ENCODE measurements at regions not wholly inside any gene's neighbourhood (a gene's known extent, or its start where the extent isn't known, plus 50 kb on each side); places are given as distances from the start of the nearest gene placed in this dataset.

DNA sequence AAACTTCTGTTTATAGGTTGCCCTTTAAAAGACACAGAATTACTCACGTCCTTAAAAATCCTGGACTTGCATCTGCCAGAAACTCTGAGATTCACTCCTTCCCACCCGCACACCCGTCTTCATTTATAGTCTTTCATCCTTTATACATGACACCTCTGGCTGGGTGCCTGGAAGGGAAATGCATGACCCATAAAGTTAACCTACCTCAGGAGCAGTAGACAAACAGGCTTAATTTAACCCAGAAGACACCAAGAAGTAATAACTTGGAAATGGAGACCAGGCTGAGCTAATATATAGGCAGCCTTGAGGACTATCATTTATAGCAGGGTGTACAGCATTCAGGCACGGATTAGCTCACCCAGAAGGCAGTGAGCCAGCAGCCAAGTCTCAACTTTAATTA lies 429.0 kb upstream of the NRSN1 start:
- Mint-ChIP-seq H3K4me1 (no peaks in the 10 kb centered on the region), H3K9me3 (no peaks in the 10 kb centered on the region), H3K4me3 (no peak overlapping the region), H3K27me3 (no peaks in the 10 kb centered on the region), H3K36me3 (no peaks in the 10 kb centered on the region), H3K27ac (no peak overlapping the region)
- no peak for DNase-seq

DNA sequence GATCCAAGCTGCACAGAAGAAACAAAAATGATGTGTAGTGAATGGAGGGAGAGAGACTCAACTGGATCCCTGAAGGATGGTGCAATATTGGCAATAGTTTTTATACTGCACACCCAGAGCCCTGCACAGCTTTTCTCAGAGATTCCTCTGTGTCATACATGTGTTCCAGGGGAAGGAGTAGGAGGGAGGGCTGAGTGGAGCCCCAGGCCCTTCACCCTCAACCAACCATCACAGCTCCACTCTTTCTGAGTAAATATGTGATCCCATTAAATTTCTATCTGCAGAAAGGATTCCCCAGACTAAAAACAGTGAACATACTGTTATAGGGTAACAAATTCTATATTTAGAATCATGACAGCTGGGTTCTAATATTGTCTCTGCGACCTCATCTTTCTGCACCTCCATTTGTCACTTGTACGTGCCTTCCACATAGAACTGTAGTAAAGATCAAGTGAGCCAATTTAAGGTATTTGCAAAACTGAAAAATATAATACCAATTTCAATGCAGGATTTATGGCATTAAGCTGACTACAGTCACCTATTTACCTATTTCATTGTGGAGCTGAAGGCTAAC lies 421.4 kb upstream of the NRSN1 start:
- no peak for DNase-seq
- Mint-ChIP-seq H3K4me3 (no peak overlapping the region), H3K9me3 (peaks cover 3% of the 10 kb centered on the region), H3K4me1 (no peaks in the 10 kb centered on the region), H3K27me3 (no peaks in the 10 kb centered on the region), H3K36me3 (no peaks in the 10 kb centered on the region), H3K27ac (no peak overlapping the region)

DNA sequence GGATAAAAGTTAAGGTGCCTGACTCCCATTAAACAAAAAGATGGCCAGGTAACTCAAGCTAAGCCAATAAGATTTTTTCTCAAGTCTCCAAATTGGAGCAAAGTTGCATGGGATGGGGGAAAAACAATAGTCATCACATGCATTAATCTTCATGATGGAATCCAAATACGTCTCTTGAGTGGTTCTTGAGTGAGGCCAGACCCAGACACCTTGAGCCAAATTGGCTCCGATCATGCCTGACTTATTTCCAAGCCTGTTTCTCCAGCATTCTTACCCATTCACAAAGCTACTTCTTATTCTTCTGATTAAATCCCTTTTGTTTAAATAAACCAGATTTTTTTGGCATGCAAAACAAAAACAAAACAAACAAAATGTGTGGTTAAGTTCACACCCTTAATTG lies 420.3 kb upstream of the NRSN1 start:
- Mint-ChIP-seq H3K4me1 (no peaks in the 10 kb centered on the region), H3K27me3 (no peaks in the 10 kb centered on the region), H3K4me3 (no peak overlapping the region), H3K9me3 (peaks cover 3% of the 10 kb centered on the region), H3K27ac (no peak overlapping the region), H3K36me3 (no peaks in the 10 kb centered on the region)
- DNase-seq: no peak

DNA sequence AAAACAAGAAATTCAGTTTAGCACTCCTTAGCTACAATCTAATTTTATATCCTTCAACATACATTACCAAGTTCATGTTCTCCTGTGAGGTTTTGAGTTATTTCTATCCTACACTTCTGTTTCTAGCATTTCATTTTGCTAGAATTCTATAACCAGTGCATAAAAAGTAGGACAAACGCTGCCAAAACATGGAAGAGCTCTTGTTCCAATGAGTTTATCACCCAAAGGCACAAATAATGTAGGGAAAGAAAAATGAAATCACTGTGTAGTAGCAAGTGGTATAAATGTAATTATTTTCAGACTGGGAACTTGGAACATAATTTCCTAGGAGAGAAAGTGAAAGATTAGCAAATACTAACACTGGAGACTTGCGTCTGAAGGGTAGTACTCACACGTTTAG lies 413.3 kb upstream of the NRSN1 start:
- DNase-seq: no peak
- no peak overlapping the region for H3K4me3 Mint-ChIP-seq
- no peaks in the 10 kb centered on the region for H3K9me3 Mint-ChIP-seq
- H3K36me3 Mint-ChIP-seq: no peaks in the 10 kb centered on the region
- no peaks in the 10 kb centered on the region for H3K27me3 Mint-ChIP-seq
- no peak overlapping the region for H3K27ac Mint-ChIP-seq
- no peaks in the 10 kb centered on the region for H3K4me1 Mint-ChIP-seq

DNA sequence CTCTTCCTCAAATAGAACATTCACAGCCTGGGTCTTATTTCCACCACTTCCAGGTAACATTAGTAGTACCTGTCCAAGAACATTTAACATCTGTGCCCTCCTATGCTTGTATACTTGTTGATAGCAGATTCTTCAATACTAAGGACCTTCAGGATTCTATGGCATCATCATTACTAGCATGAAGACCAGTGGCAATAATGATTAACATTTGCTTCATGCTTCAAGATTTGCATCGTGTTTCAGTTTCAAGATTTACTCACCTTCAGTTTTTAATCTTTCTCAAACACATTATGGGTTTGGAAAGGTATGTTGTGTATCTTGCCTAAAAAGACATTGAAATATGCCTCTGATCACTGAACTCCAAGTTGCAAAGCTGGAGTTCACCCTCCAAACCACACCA lies 412.8 kb upstream of the NRSN1 start:
- H3K27ac Mint-ChIP-seq: no peak overlapping the region
- H3K9me3 Mint-ChIP-seq: no peaks in the 10 kb centered on the region
- no peaks in the 10 kb centered on the region for H3K27me3 Mint-ChIP-seq
- no peak for DNase-seq
- no peaks in the 10 kb centered on the region for H3K36me3 Mint-ChIP-seq
- no peaks in the 10 kb centered on the region for H3K4me1 Mint-ChIP-seq
- no peak overlapping the region for H3K4me3 Mint-ChIP-seq

DNA sequence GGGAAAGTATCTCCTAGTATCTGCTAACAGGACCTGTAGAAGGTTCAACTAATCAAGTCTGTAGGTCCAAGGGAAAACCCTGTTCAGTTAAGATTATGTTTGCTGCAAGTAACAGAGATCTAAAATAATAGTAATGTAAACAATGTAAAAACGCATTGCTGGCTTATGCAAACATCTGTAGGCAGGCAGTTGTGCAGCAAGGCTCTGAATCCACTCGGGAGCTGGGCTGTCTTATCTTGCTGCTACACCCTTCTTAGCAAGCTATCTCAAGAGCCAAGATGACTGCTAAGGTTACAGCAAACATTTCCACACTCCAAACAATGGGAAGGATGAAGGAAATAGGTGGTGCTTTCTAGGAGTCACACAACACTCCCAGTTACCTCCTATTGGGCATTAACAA lies 397.3 kb upstream of the NRSN1 start:
- no peaks in the 10 kb centered on the region for H3K9me3 Mint-ChIP-seq
- H3K4me3 Mint-ChIP-seq: no peak overlapping the region
- no peaks in the 10 kb centered on the region for H3K36me3 Mint-ChIP-seq
- no peak overlapping the region for H3K27ac Mint-ChIP-seq
- no peaks in the 10 kb centered on the region for H3K4me1 Mint-ChIP-seq
- DNase-seq: no peak
- H3K27me3 Mint-ChIP-seq: no peaks in the 10 kb centered on the region

DNA sequence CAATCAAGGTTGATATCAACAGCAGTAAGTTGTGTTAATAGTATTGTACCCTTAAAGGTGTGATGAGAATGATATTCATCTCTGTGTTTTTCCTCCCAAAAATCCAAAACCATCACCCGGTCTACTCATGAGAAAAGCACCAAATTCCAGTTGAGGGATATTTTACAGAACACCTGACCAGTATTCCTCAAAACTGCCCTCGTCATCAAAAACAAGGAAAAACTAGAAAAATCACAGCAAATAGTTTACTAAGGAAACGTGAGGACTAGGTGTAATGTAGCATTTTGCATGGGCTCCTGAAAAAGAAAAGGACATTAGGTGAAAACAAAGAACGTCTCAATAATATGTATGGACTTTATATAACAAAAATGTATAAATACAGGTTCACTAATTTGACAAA lies 394.4 kb upstream of the NRSN1 start:
- Mint-ChIP-seq H3K4me1 (no peaks in the 10 kb centered on the region), H3K9me3 (no peaks in the 10 kb centered on the region), H3K4me3 (no peak overlapping the region), H3K27me3 (no peaks in the 10 kb centered on the region), H3K27ac (no peak overlapping the region), H3K36me3 (no peaks in the 10 kb centered on the region)
- DNase-seq: no peak

DNA sequence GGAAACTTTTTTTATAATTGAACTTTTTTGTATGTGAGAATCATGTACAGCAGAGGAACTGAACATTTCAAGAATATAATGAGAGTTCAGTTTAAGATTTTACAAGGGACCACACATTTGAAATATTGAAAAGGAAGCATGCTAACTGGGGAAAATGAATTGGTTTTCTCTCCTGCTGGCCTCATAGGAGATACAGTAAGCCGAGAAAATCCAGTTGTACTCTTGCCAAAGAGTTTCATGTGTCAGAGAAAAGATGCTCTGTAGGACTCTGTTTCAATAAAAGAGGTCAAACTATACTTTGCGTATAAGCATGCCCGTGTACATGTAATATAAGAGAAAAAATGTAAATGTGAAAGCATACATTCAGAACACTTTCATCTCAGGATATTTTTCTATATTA lies 393.5 kb upstream of the NRSN1 start:
- Mint-ChIP-seq H3K9me3 (no peaks in the 10 kb centered on the region), H3K27me3 (no peaks in the 10 kb centered on the region), H3K4me1 (no peaks in the 10 kb centered on the region), H3K36me3 (no peaks in the 10 kb centered on the region), H3K4me3 (no peak overlapping the region), H3K27ac (no peak overlapping the region)
- no peak for DNase-seq

DNA sequence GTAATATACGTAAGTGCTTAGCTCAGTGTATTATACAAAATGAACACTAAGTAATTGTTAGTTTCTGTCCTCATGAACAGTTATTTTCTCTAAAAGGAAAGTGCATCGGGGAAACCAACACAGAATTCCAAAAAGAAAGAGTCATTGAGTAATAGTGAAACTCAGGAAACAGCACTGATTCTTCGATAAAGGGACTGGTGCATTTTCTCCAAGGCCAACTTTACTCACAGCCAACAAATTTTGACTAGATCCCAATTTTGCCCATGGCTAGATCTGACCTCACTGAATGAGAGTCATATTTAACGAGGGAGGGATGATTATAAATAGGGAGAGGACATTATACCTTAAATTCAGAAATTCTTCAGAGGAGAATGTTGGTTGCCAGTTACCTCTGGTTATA lies 390.9 kb upstream of the NRSN1 start:
- Mint-ChIP-seq H3K27me3 (no peaks in the 10 kb centered on the region), H3K4me3 (no peak overlapping the region), H3K36me3 (no peaks in the 10 kb centered on the region), H3K27ac (no peak overlapping the region), H3K9me3 (no peaks in the 10 kb centered on the region), H3K4me1 (no peaks in the 10 kb centered on the region)
- no peak for DNase-seq

DNA sequence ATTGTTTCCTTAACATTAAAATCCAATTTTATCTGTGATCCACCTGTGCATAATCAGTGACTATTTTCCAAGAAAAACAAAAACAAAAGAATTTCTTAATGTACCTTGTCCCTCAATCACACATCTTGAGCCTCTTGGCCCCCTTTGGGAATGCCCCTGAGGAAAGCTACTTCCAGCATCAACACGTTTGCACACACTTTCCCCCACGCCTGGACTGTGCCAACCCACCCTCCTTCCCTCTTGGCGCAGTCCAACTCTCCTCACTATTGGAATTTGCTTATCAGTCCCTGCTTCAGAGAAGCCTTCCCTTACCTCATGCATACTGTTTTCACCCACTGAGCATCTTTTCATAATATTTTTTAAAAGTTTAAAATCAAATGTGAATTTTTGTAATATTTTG lies 389.4 kb upstream of the NRSN1 start:
- Mint-ChIP-seq H3K4me1 (no peaks in the 10 kb centered on the region), H3K4me3 (no peak overlapping the region), H3K36me3 (no peaks in the 10 kb centered on the region), H3K9me3 (no peaks in the 10 kb centered on the region), H3K27me3 (no peaks in the 10 kb centered on the region), H3K27ac (no peak overlapping the region)
- no peak for DNase-seq

DNA sequence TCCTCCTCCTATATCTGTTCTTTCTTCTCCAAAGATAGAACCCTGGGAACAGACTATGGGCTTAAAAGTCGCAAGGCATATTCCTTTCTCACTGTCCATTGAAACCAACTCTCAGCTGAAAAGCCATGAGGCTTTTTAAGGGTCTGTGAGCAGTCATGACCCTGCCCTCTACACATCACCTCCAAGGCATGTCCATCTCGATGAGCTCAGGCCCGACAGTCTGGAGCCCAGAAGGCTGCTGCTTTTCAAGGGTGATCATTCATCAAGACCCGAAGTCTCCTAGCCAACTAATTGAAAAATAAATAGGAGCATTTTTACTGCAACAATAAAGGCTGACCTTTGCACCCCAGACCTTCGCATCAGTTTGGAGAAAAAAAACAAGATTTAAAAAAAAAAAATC lies 378.8 kb upstream of the NRSN1 start:
- Mint-ChIP-seq H3K27ac (no peak overlapping the region), H3K36me3 (no peaks in the 10 kb centered on the region), H3K27me3 (no peaks in the 10 kb centered on the region), H3K4me3 (no peak overlapping the region), H3K4me1 (no peaks in the 10 kb centered on the region), H3K9me3 (peaks cover 1% of the 10 kb centered on the region)
- no peak for DNase-seq

DNA sequence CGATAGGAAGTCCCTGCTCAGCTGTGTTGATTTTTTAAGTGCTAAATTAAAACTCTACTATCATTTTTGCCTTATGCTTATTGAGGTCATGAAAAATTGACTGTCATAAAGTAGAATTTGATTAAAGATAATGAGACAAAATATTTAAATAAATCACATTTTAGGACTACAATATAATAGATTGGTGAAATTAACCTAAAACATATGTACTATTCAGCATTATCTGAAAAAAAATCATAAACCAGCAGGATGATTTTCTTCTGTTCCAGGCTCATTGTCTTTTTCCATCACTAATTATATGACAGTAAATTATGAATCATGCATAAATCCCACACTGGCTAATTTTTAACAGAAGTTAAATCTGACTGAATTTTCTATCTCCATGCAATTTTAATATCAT lies 373.6 kb upstream of the NRSN1 start:
- Mint-ChIP-seq H3K4me3 (no peak overlapping the region), H3K4me1 (no peaks in the 10 kb centered on the region), H3K27ac (no peak overlapping the region), H3K36me3 (no peaks in the 10 kb centered on the region), H3K9me3 (peaks cover 7% of the 10 kb centered on the region), H3K27me3 (no peaks in the 10 kb centered on the region)
- DNase-seq: no peak

DNA sequence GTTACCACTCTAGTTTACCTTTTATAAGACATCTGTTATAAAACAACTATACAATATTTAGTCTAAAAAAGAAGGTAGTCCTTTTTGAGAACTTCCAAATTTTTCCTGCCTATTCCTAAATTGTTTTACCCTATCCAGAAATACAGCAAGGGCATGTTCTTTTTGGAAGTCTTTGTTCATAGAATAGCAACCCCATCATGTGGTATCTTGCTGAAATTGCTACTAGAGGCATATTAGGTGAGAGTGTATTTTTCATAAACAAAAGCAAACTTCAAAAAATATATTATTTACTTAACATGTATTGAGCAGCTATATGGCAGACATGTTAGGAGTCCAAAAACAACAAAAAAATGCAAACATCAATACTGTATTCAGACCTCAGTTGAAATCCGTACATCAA lies 371.8 kb upstream of the NRSN1 start:
- no peak for DNase-seq
- Mint-ChIP-seq H3K4me3 (no peak overlapping the region), H3K9me3 (peaks cover 7% of the 10 kb centered on the region), H3K36me3 (no peaks in the 10 kb centered on the region), H3K4me1 (no peaks in the 10 kb centered on the region), H3K27me3 (no peaks in the 10 kb centered on the region), H3K27ac (no peak overlapping the region)

DNA sequence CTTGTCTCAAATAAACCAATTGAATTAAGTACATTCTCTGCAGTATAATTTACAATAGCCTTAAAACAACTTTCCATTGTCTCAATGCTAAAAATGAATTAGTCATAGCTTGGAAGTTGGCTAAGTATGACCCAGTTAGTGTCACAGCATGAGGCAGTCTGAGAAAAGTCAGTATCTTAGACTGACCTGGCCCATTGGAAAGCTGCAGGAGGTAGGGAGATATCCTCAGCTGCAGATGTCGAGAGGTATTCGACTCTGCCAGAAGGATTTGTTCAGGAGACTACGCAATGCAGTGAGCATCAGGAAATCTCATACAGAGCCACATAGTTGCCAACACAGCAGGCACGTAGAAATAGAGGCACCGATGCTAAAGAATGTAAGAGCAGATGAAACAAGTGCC lies 350.9 kb upstream of the NRSN1 start:
- Mint-ChIP-seq H3K27me3 (no peaks in the 10 kb centered on the region), H3K27ac (no peak overlapping the region), H3K9me3 (no peaks in the 10 kb centered on the region), H3K4me1 (no peaks in the 10 kb centered on the region), H3K36me3 (no peaks in the 10 kb centered on the region), H3K4me3 (no peak overlapping the region)
- DNase-seq: no peak

DNA sequence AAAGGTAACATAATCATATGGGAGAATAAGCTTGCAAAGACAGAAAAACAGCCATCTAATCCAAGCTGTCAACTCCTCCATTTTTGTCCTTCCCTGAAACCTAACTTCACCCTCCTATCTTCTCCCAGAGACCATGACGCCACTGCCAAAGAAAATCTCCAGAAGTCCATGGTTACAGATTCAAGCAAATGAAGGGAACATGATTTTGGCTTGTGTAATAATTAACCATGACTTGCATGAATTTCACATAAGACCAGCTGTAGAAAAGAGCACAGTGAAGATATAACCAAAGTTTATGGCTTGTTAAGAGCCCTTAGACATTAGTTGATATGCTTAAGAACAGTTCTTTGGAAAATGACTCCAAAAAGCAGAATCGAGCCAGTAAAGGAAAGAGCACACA lies 342.1 kb upstream of the NRSN1 start:
- Mint-ChIP-seq H3K9me3 (no peaks in the 10 kb centered on the region), H3K27ac (no peak overlapping the region), H3K36me3 (no peaks in the 10 kb centered on the region), H3K27me3 (no peaks in the 10 kb centered on the region), H3K4me3 (no peak overlapping the region), H3K4me1 (no peaks in the 10 kb centered on the region)
- no peak for DNase-seq

DNA sequence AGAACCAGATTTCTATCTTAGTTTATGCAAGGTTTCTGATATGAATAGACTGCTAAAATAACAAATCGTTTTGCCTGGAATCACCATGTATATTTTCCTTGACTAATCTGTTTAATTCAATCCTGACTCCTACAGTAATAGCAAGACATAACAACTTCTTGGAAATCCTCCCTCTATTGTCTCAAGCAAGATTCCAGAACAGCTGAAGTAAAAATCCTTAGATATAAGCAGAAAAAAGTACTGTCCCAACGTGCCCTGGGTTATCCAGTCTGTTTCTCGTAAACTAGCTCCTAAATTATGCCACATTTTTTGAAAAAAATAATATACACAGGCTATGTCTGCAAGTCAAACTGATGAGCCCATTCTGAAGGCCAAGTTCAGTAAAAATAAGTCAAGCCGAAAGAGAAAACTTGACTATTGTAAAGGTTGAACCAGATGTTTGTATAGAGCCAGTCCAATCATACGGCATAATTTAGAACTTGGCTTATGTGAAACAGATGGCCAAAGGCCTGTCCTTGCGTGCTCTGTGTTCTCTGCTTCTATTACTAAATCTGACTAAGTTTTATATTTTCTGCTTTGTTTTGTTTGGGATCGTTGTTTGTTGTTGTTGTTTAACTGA lies 341.6 kb upstream of the NRSN1 start:
- Mint-ChIP-seq H3K27ac (no peak overlapping the region), H3K36me3 (no peaks in the 10 kb centered on the region), H3K4me3 (no peak overlapping the region), H3K9me3 (no peaks in the 10 kb centered on the region), H3K4me1 (no peaks in the 10 kb centered on the region), H3K27me3 (no peaks in the 10 kb centered on the region)
- no peak for DNase-seq

DNA sequence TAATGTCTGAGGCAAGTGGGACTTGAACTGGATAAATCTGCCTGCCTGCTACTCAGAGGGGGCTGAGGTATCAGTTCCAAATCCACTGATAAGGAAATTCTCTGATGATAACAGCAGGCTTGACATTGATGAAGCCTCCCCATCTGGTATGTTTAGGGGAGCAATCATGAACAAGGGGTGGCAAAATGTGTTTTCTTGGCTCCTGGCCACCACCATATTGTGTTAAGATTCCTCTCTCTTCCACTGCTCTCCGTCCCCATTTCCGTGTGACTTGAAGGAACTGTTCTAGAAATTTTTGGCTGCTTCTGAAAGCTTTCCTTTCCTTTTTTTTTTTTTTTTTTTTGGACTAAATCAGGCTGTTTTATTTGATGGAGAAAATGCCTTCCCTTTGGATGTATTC lies 335.3 kb upstream of the NRSN1 start:
- H3K27ac Mint-ChIP-seq: no peak overlapping the region
- no peaks in the 10 kb centered on the region for H3K4me1 Mint-ChIP-seq
- no peaks in the 10 kb centered on the region for H3K9me3 Mint-ChIP-seq
- no peak overlapping the region for H3K4me3 Mint-ChIP-seq
- no peak for DNase-seq
- H3K36me3 Mint-ChIP-seq: no peaks in the 10 kb centered on the region
- no peaks in the 10 kb centered on the region for H3K27me3 Mint-ChIP-seq

Measured in activated naive CD8-positive, alpha-beta T cell treated with anti-CD3 and anti-CD28 coated beads for 36 hours (primary cell).